Gastrocnemius medialis (tissue), 4 donors: ENCODE measurements at regions not wholly inside any gene's neighbourhood (a gene's known extent, or its start where the extent isn't known, plus 50 kb on each side); places are given as distances from the start of the nearest gene placed in this dataset.

Source experiments
- ATAC-seq, 2 donors: fragments of 150-250 bp; one replicate each; pipeline ENCODE4 v1.9.1; 2016
- DNase-seq, 2 donors: peaks; one replicate each; pipeline ENCODE4 v3.0.0-alpha.2; 2019
- H3K27ac ChIP-seq, 4 donors: fragments of 200-600 bp; sonication (generic); 1 replicate in 1 of 4; 2 replicates in 3 of 4; pipeline ENCODE4 v1.5.1; 2016 to 2018; ENCODE audit warnings: mild to moderate bottlenecking in 2 of 4, moderate library complexity in 1 of 4
- H3K27me3 ChIP-seq, 3 donors: fragments of 200-600 bp; sonication (generic) in 2 of 3; 1 replicate in 1 of 3; 2 replicates in 2 of 3; pipeline versions ENCODE4 v1.5.1 to v1.6.0; 2016 to 2019; ENCODE audit warnings: mild to moderate bottlenecking in 1 of 3, moderate library complexity in 1 of 3
- H3K36me3 ChIP-seq, 2 donors: fragments of 200-600 bp; sonication (generic) in 1 of 2; one replicate each; pipeline ENCODE4 v1.5.1; 2017 to 2018
- H3K4me1 ChIP-seq, 2 donors: fragments of 200-600 bp; sonication (generic) in 1 of 2; one replicate each; pipeline ENCODE4 v1.5.1; 2016 to 2017; ENCODE audit warnings: mild to moderate bottlenecking in 2 of 2
- H3K4me3 ChIP-seq, 4 donors: fragments of 200-600 bp; sonication (generic) in 3 of 4; 1 replicate in 1 of 4; 2 replicates in 3 of 4; pipeline ENCODE4 v1.5.1; 2016 to 2019; ENCODE audit warnings: mild to moderate bottlenecking in 2 of 4
- H3K9me3 ChIP-seq, 3 donors: fragments of 200-600 bp; sonication (generic) in 2 of 3; 1 replicate in 1 of 3; 2 replicates in 2 of 3; pipeline ENCODE4 v1.5.1; 2016 to 2019
- POLR2A ChIP-seq, 2 donors: fragments of 450-650 bp; IDR thresholded peaks; one replicate each; pipeline ENCODE4 v1.6.1; 2017; ENCODE audit warnings: antibody characterized with exemption in 2 of 2, mild to moderate bottlenecking in 2 of 2, moderate library complexity in 2 of 2
- in situ Hi-C, 4 donors: fragments of 200-750 bp; cut with MboI; loops; one replicate each; pipeline versions ENCODE4 v1.15.0 to v1.8.0; 2017; ENCODE audit warnings: low sequenced_read_pairs in 4 of 4
- intact Hi-C: fragments of 100-400 bp; cut with DNase I; formaldehyde crosslinking; loops from one replicate; pipeline ENCODE4 v1.15.1; 2023; ENCODE audit warnings: low total_unique reads
- microRNA counts, 2 donors: library from miRNA; unstranded; fragments of <30 nt; microRNA quantifications; one replicate each; lab custom pipeline; 2016
- microRNA-seq, 2 donors: library from miRNA; unstranded; fragments of <30 nt; microRNA quantifications; one replicate each; pipeline ENCODE4, GENCODE V29; 2016; ENCODE audit warnings: borderline replicate concordance in 2 of 2
- TF ChIP-seq, protein P1 (sequence below), 5 experiments: fragments of 450-650 bp in 3 of 5; fragments of 200-600 bp in 2 of 5; sonication (generic) in 2 of 5; IDR thresholded peaks in 4 of 5; conservative IDR thresholded peaks in 1 of 5; 1 replicate in 4 of 5; 2 replicates in 1 of 5; pipeline ENCODE4 v1.5.1; 2016 to 2019; ENCODE audit warnings: antibody characterized with exemption in 5 of 5, mild to moderate bottlenecking in 3 of 5, moderate library complexity in 3 of 5

DNA sequence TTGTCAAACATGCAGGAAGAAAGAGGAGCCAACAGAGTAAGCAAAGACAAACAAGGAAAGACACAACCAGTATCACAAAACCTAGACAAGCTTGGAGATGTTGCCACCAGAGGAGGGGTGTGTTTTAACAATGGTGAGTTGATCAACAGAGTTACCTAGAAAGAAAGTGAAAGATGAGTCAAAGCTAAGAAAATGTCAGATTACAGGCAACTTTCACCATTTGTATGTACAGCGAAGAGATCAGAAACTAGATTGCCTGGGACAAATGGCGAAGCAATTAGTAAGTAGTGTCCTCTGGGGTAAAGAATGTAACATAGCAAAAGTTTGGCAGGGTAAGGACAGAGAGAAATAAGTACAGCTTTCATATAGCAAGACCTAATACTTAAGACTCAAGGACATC is 51.6 kb upstream of the POU3F2 start:
- ATAC-seq (no peak), DNase-seq (no peak)
- H3K4me1 ChIP-seq = no peaks in the 10 kb centered on the region
- no peaks in the 10 kb centered on the region for H3K9me3 ChIP-seq
- no peaks in the 10 kb centered on the region for H3K36me3 ChIP-seq
- H3K27me3 ChIP-seq = peaks cover 4 to 13% (median 8%) of the 10 kb centered on the region in 3 donors
- H3K27ac ChIP-seq = no peak overlapping the region
- in situ Hi-C loops = no loop called here
- no peak overlapping the region for H3K4me3 ChIP-seq
- intact Hi-C loops = no loop called here
- no peak for TF ChIP-seq POLR2A (IDR thresholded peaks at IDR 0.05)
- TF ChIP-seq, protein P1, sequence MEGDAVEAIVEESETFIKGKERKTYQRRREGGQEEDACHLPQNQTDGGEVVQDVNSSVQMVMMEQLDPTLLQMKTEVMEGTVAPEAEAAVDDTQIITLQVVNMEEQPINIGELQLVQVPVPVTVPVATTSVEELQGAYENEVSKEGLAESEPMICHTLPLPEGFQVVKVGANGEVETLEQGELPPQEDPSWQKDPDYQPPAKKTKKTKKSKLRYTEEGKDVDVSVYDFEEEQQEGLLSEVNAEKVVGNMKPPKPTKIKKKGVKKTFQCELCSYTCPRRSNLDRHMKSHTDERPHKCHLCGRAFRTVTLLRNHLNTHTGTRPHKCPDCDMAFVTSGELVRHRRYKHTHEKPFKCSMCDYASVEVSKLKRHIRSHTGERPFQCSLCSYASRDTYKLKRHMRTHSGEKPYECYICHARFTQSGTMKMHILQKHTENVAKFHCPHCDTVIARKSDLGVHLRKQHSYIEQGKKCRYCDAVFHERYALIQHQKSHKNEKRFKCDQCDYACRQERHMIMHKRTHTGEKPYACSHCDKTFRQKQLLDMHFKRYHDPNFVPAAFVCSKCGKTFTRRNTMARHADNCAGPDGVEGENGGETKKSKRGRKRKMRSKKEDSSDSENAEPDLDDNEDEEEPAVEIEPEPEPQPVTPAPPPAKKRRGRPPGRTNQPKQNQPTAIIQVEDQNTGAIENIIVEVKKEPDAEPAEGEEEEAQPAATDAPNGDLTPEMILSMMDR (IDR thresholded peaks at IDR 0.05 in 4 of 5, conservative IDR thresholded peaks at IDR 0.05 in 1 of 5) = no peak

DNA sequence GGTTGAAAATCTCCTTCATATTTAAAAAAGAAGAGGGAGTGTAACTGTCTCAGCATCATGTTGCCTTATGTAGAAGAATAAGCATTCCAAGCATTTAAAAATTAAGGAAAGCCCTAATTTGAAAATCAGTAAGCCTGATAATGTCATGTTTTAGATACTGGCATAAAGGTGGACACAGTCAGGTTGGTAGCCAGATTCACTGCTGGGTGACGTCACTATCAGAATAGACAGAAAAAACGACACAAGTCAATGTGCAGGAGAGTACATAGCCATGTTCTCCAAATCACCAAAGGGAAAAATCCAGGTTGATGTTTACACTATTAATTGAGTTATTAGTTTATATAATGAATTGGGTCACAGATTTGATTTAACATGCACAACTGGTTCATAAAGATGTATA is 50.8 kb upstream of the POU3F2 start:
- ATAC-seq = no peak
- Histone ChIP-seq H3K27ac (no peak overlapping the region), H3K27me3 (peaks cover 4 to 20% (median 15%) of the 10 kb centered on the region in 3 donors), H3K36me3 (no peaks in the 10 kb centered on the region), H3K4me1 (no peaks in the 10 kb centered on the region), H3K4me3 (no peak overlapping the region), H3K9me3 (no peaks in the 10 kb centered on the region)
- no peak for DNase-seq
- intact Hi-C loops = no loop called here
- in situ Hi-C loops = no loop called here
- TF ChIP-seq POLR2A (IDR thresholded peaks at IDR 0.05) = no peak
- TF ChIP-seq, protein P1 (IDR thresholded peaks at IDR 0.05 in 4 of 5, conservative IDR thresholded peaks at IDR 0.05 in 1 of 5) = no peak

MicroRNAs in the stretch of these regions (microRNA counts, 767-probe panel; counts per million panel counts)
- microRNA hsa-miR-2113 (lab: Ali Mortazavi, UCI) = 356 to 448 counts per million in 2 donors

Small RNA genes in the stretch of these regions (microRNA-seq; reads per million reads assigned to microRNA genes)
- gene MIR2113 = 0 reads per million in 2 donors
